ENCODE measurements at regions not wholly inside any gene's neighbourhood (a gene's known extent, or its start where the extent isn't known, plus 50 kb on each side); places are given as distances from the start of the nearest gene placed in this dataset.

- Histone ChIP-seq H3K36me3 (no peaks in the 10 kb centered on the region), H3K9me3 (no peaks in the 10 kb centered on the region), H3K27ac (no peak overlapping the region), H3K4me3 (no peak overlapping the region), H3K27me3 (no peaks in the 10 kb centered on the region), H3K4me1 (no peaks in the 10 kb centered on the region)
- DNase-seq (no peak), ATAC-seq (no peak)
- TF ChIP-seq CTCF (IDR thresholded peaks at IDR 0.05) (no peak), POLR2A (IDR thresholded peaks at IDR 0.05) (no peak)
- 86% methylated on average over 2 of the region's 7 CpGs for WGBS (ENCODE audit: insufficient coverage, low coverage, low lambda C conversion rate, missing lambda C conversion rate)
- intact Hi-C loops (cut with DNase I) = no loop called here
Observed at GRCh38 chr2:71897836-71898235, 249.8 kb downstream of the CYP26B1 start.

GRCh38 chr2:71897137-71897480 lies 250.6 kb downstream of the CYP26B1 start:
- ATAC-seq (no peak), DNase-seq (no peak)
- intact Hi-C loops (cut with DNase I) = no loop called here
- TF ChIP-seq POLR2A (IDR thresholded peaks at IDR 0.05) = no peak
- no peak for TF ChIP-seq CTCF (IDR thresholded peaks at IDR 0.05)
- no CpG with 5 or more reads among the region's 6 CpGs for WGBS (ENCODE audit: insufficient coverage, low coverage, low lambda C conversion rate, missing lambda C conversion rate)
- H3K27ac ChIP-seq = no peak overlapping the region
- H3K9me3 ChIP-seq = no peaks in the 10 kb centered on the region
- H3K4me3 ChIP-seq = no peak overlapping the region
- no peaks in the 10 kb centered on the region for H3K36me3 ChIP-seq
- no peaks in the 10 kb centered on the region for H3K27me3 ChIP-seq
- H3K4me1 ChIP-seq = no peaks in the 10 kb centered on the region

GRCh38 chr2:71896385-71897136 lies 251.1 kb downstream of the CYP26B1 start:
- ATAC-seq = no peak
- intact Hi-C loops (cut with DNase I) = no loop called here

GRCh38 chr2:71895320-71896161 lies 252.1 kb downstream of the CYP26B1 start:
- intact Hi-C loops (cut with DNase I) = no loop called here
- Histone ChIP-seq H3K27me3 (no peaks in the 10 kb centered on the region), H3K36me3 (no peaks in the 10 kb centered on the region), H3K27ac (no peak overlapping the region), H3K9me3 (no peaks in the 10 kb centered on the region), H3K4me1 (no peaks in the 10 kb centered on the region), H3K4me3 (no peak overlapping the region)
- ATAC-seq (no peak), DNase-seq (no peak)
- TF ChIP-seq POLR2A (IDR thresholded peaks at IDR 0.05) = no peak
- TF ChIP-seq CTCF (IDR thresholded peaks at IDR 0.05) = no peak
- 90% methylated on average over 4 of the region's 10 CpGs for WGBS (ENCODE audit: insufficient coverage, low coverage, low lambda C conversion rate, missing lambda C conversion rate)

More at GRCh38 chr2:71896385-71897136, 251.1 kb downstream of the CYP26B1 start:
- DNase-seq = no peak
- Histone ChIP-seq H3K36me3 (no peaks in the 10 kb centered on the region), H3K27me3 (no peaks in the 10 kb centered on the region), H3K27ac (no peak overlapping the region), H3K4me3 (no peak overlapping the region), H3K9me3 (no peaks in the 10 kb centered on the region), H3K4me1 (no peaks in the 10 kb centered on the region)
- 50% methylated on average over 2 of the region's 9 CpGs for WGBS (ENCODE audit: insufficient coverage, low coverage, low lambda C conversion rate, missing lambda C conversion rate)
- TF ChIP-seq CTCF (IDR thresholded peaks at IDR 0.05) = no peak
